ENCODE measurements at regions not wholly inside any gene's neighbourhood (a gene's known extent, or its start where the extent isn't known, plus 50 kb on each side); places are given as distances from the start of the nearest gene placed in this dataset.

DNA sequence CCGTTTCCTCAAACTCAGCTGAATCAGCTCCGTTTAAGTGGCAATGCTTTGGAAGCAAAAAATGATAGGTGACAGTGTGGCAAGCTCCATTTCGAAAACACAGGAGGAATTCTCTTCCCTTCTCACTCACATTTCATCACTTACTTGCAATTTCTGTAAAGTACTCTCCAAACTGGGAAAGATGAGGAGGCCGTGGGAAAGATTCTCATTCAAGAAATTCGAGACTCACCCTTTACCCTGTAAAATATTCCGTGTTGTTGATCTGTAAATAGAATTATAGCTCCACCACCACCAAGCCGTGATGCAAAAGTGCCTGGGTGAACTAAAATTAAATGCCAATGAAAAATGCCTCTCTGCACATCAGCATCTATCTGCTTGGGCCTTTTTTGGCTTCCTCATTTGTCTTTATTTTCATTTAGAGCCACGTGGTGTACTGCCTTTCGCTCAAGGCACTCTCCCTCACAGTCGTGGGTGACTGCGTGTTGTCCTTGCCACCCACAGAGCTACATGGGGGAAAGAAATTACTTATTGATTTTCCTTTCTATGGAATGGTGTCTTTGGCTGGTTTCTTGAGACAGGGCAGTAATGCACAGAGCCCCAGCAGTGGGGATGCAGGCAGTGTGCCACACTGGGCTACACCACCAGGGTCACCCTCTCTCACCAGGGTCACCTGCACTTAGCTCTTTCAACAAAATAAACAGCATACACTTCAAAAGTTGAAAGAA, 289.3 kb upstream of the TAS2R1 start:
- TF ChIP-seq, protein P1, sequence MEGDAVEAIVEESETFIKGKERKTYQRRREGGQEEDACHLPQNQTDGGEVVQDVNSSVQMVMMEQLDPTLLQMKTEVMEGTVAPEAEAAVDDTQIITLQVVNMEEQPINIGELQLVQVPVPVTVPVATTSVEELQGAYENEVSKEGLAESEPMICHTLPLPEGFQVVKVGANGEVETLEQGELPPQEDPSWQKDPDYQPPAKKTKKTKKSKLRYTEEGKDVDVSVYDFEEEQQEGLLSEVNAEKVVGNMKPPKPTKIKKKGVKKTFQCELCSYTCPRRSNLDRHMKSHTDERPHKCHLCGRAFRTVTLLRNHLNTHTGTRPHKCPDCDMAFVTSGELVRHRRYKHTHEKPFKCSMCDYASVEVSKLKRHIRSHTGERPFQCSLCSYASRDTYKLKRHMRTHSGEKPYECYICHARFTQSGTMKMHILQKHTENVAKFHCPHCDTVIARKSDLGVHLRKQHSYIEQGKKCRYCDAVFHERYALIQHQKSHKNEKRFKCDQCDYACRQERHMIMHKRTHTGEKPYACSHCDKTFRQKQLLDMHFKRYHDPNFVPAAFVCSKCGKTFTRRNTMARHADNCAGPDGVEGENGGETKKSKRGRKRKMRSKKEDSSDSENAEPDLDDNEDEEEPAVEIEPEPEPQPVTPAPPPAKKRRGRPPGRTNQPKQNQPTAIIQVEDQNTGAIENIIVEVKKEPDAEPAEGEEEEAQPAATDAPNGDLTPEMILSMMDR (conservative IDR thresholded peaks at IDR 0.05): no peak
- TF ChIP-seq ZFX (IDR thresholded peaks at IDR 0.05): no peak
